NOMO-1 (cell line): ENCODE measurements at regions not wholly inside any gene's neighbourhood (a gene's known extent, or its start where the extent isn't known, plus 50 kb on each side); places are given as distances from the start of the nearest gene placed in this dataset.
"Not testable (repeated sequence)": the region's sequence is repeated elsewhere in the genome, so short reads cannot be mapped to it uniquely, and the experiment has no call there.

Experiments used
- DNase-seq, 2 experiments: peaks; one replicate each; lab custom pipeline; 2025; ENCODE audit not compliant: unreplicated experiment in 2 of 2; lab: John Stamatoyannopoulos, UW

- DNase-seq: peak; percentile 52 to 56
Observed at GRCh38 chrX:9370893-9371292, 94.0 kb upstream of the TBL1X start.

- no peak for DNase-seq
Observed at GRCh38 chrX:9372866-9373265, 92.0 kb upstream of the TBL1X start.

GRCh38 chrX:9373789-9374188 lies 91.1 kb upstream of the TBL1X start:
- no peak for DNase-seq

- no peak for DNase-seq
Observed at GRCh38 chrX:9374555-9374954, 90.3 kb upstream of the TBL1X start.

- DNase-seq: peak in 1 of 2 experiments; percentile 39
Observed at GRCh38 chrX:9376111-9376510, 88.7 kb upstream of the TBL1X start.

- DNase-seq: not testable (repeated sequence)
Observed at GRCh38 chrX:9377216-9377615, 87.6 kb upstream of the TBL1X start.

GRCh38 chrX:9378980-9379696 lies 85.7 kb upstream of the TBL1X start:
- DNase-seq: peak; percentile 89 to 92

- DNase-seq: no peak
Observed at GRCh38 chrX:9379697-9380551, 84.9 kb upstream of the TBL1X start.

GRCh38 chrX:9383655-9384054 lies 81.2 kb upstream of the TBL1X start:
- no peak for DNase-seq

- DNase-seq: no peak
Observed at GRCh38 chrX:9388450-9388849, 76.4 kb upstream of the TBL1X start.

- no peak for DNase-seq
Observed at GRCh38 chrX:9390121-9390520, 74.7 kb upstream of the TBL1X start.

GRCh38 chrX:9390693-9391368 lies 74.0 kb upstream of the TBL1X start:
- no peak for DNase-seq

- no peak for DNase-seq
Observed at GRCh38 chrX:9392445-9392844, 72.4 kb upstream of the TBL1X start.

- peak; percentile 45 to 66 for DNase-seq
Observed at GRCh38 chrX:9393571-9393970, 71.3 kb upstream of the TBL1X start.

- no peak for DNase-seq
Observed at GRCh38 chrX:9394212-9394611, 70.6 kb upstream of the TBL1X start.

GRCh38 chrX:9396930-9397329 lies 67.9 kb upstream of the TBL1X start:
- no peak for DNase-seq

- no peak for DNase-seq
Observed at GRCh38 chrX:9401051-9401450, 63.8 kb upstream of the TBL1X start.

GRCh38 chrX:9403374-9403773 lies 61.5 kb upstream of the TBL1X start:
- DNase-seq: no peak

- not testable (repeated sequence) for DNase-seq
Observed at GRCh38 chrX:9405635-9406034, 59.2 kb upstream of the TBL1X start.

GRCh38 chrX:9410889-9411288 lies 54.0 kb upstream of the TBL1X start:
- not testable (repeated sequence) for DNase-seq

GRCh38 chrX:9411682-9412081 lies 53.2 kb upstream of the TBL1X start:
- DNase-seq: not testable (repeated sequence)
